IMR-90 (cell line): ENCODE measurements at regions not wholly inside any gene's neighbourhood (a gene's known extent, or its start where the extent isn't known, plus 50 kb on each side); places are given as distances from the start of the nearest gene placed in this dataset.

ENCODE experiments used
- ATAC-seq: fragments of 200-7000 bp; cut with Tn5 transposase; 2 replicates; pipeline ENCODE4 v1.9.1; 2020; ENCODE audit warnings: low read depth, mild to moderate bottlenecking, moderate library complexity
- BruUV-seq: library from RNA; stranded (reverse); fragments of 400-500 nt; replicated peaks from 2 replicates; lab custom pipeline; 2021; lab: Mats Ljungman, UMichigan
- CTCF ChIA-PET: fragments of 300-600 bp; formaldehyde crosslinking; extraction: SDS; loops from one replicate; lab custom pipeline; 2021; ENCODE audit warnings: antibody characterized with exemption; lab: Yijun Ruan, JAX
- POLR2A ChIA-PET: fragments of 300-600 bp; sonication (Branson Sonifier 250); formaldehyde crosslinking; loops from one replicate; lab custom pipeline; 2022; ENCODE audit warnings: antibody characterized with exemption; ENCODE audit not compliant: unreplicated experiment; lab: Charles Lee
- DNase-seq: peaks from one replicate; pipeline ENCODE4 v3.0.0; 2013
- H2AFZ ChIP-seq: replicated peaks from 2 replicates; pipeline ENCODE3; 2013; ENCODE audit warnings: low read length, mild to moderate bottlenecking; ENCODE audit not compliant: poor library complexity
- H2AK5ac ChIP-seq: 2 replicates; pipeline ENCODE4 v1.6.1; 2013; ENCODE audit warnings: low read depth, low read length, inconsistent platforms
- H2AK9ac ChIP-seq: replicated peaks from 2 replicates; pipeline ENCODE3; 2013; ENCODE audit warnings: mild to moderate bottlenecking, low read depth, low read length, moderate library complexity; ENCODE audit not compliant: poor library complexity
- H2BK120ac ChIP-seq: 2 replicates; pipeline ENCODE4 v1.6.1; 2013; ENCODE audit warnings: low read depth, low read length, inconsistent platforms
- H2BK15ac ChIP-seq: 3 replicates; pipeline ENCODE4 v1.6.1; 2013; ENCODE audit warnings: low read depth, low read length, inconsistent platforms
- H2BK20ac ChIP-seq: 2 replicates; pipeline ENCODE4 v1.6.1; 2013; ENCODE audit warnings: low read depth, mild to moderate bottlenecking, inconsistent platforms, low read length, moderate library complexity
- H2BK5ac ChIP-seq: 2 replicates; pipeline ENCODE4 v1.6.1; 2013; ENCODE audit warnings: mild to moderate bottlenecking, low read depth, low read length, inconsistent platforms; ENCODE audit not compliant: poor library complexity, severe bottlenecking
- H3K14ac ChIP-seq: replicated peaks from 2 replicates; pipeline ENCODE4 v1.6.1; 2013; ENCODE audit warnings: low read depth, low read length, inconsistent platforms
- H3K18ac ChIP-seq: 2 replicates; pipeline ENCODE4 v1.6.1; 2013; ENCODE audit warnings: low read depth, low read length, control low read depth
- H3K23ac ChIP-seq: 2 replicates; pipeline ENCODE4 v1.6.1; 2013; ENCODE audit warnings: low read depth, low read length, inconsistent platforms
- H3K27ac ChIP-seq: 2 replicates; pipeline ENCODE4 v1.5.1; 2013; ENCODE audit warnings: mild to moderate bottlenecking, control low read depth, low read length; ENCODE audit not compliant: insufficient read depth
- H3K27me3 ChIP-seq: 2 replicates; pipeline ENCODE4 v1.6.1; 2013; ENCODE audit warnings: low read length; ENCODE audit not compliant: control insufficient read depth, insufficient read depth
- H3K36me3 ChIP-seq: 2 replicates; pipeline ENCODE4 v1.6.1; 2013; ENCODE audit warnings: low read length, mixed read lengths; ENCODE audit not compliant: control insufficient read depth, insufficient read depth
- H3K4ac ChIP-seq: 2 replicates; pipeline ENCODE4 v1.6.1; 2013; ENCODE audit warnings: low read depth, low read length, inconsistent platforms
- H3K4me1 ChIP-seq: 2 replicates; pipeline ENCODE4 v1.6.1; 2013; ENCODE audit warnings: low read length, mixed read lengths; ENCODE audit not compliant: control insufficient read depth, insufficient read depth
- H3K4me2 ChIP-seq: 2 replicates; pipeline ENCODE4 v1.6.1; 2013; ENCODE audit warnings: low read depth, mild to moderate bottlenecking, control low read depth, low read length, moderate library complexity
- H3K4me3 ChIP-seq: 2 replicates; pipeline ENCODE4 v1.5.1; 2013; ENCODE audit warnings: low read depth, mild to moderate bottlenecking, control low read depth, low read length, moderate library complexity; ENCODE audit not compliant: insufficient read depth
- H3K56ac ChIP-seq: 2 replicates; pipeline ENCODE4 v1.6.1; 2013; ENCODE audit warnings: low read length, inconsistent platforms; ENCODE audit not compliant: insufficient read depth; ENCODE audit errors: extremely low read depth
- H3K79me1 ChIP-seq, 2 experiments: 2 replicates each; pipeline ENCODE4 v1.6.1; 2013; ENCODE audit warnings: low read length in 2 of 2, inconsistent platforms in 1 of 2, low read depth in 1 of 2
- H3K9ac ChIP-seq: 2 replicates; pipeline ENCODE4 v1.6.1; 2013; ENCODE audit warnings: low read depth, low read length, control low read depth
- H3K9me1 ChIP-seq: 2 replicates; pipeline ENCODE4 v1.6.1; 2013; ENCODE audit warnings: low read length, inconsistent platforms; ENCODE audit not compliant: insufficient read depth
- H3K9me3 ChIP-seq: 2 replicates; pipeline ENCODE4 v1.6.1; 2013; ENCODE audit warnings: low read length; ENCODE audit not compliant: control insufficient read depth, insufficient read depth
- H4K20me1 ChIP-seq: 2 replicates; pipeline ENCODE4 v1.6.1; 2013; ENCODE audit warnings: low read length, inconsistent platforms; ENCODE audit not compliant: insufficient read depth
- H4K5ac ChIP-seq: 2 replicates; pipeline ENCODE4 v1.6.1; 2013; ENCODE audit warnings: mild to moderate bottlenecking, low read depth, low read length, control low read depth
- H4K8ac ChIP-seq, 2 experiments: 2 replicates each; pipeline ENCODE4 v1.6.1; 2013; ENCODE audit warnings: low read depth in 2 of 2, low read length in 2 of 2, control low read depth in 1 of 2, inconsistent platforms in 1 of 2
- H4K91ac ChIP-seq: 2 replicates; pipeline ENCODE4 v1.6.1; 2013; ENCODE audit warnings: low read depth, low read length, inconsistent platforms; ENCODE audit not compliant: insufficient read depth
- RAD21 ChIP-seq: IDR thresholded peaks from 2 replicates; pipeline ENCODE4 v1.6.1; 2012; ENCODE audit warnings: low read length, improper control_type of control experiment
- WGBS, 2 experiments: methylation state at CpG; one replicate each; pipeline versions ENCODE4 v1.1.5 to v1.1.7; 2013; ENCODE audit warnings: missing lambda C conversion rate in 2 of 2; ENCODE audit not compliant: insufficient read length in 1 of 2; ENCODE audit errors: extremely low coverage in 2 of 2; 5-methylcytosine and 5-hydroxymethylcytosine counted together
- dilution Hi-C: fragments of 300-500 bp; cut with HindIII; formaldehyde crosslinking; loops from one replicate; pipeline ENCODE4 v1.14.3; 2018; ENCODE audit warnings: low sequenced_read_pairs; ENCODE audit not compliant: unreplicated experiment
- in situ Hi-C: fragments of 300-500 bp; cut with MboI; formaldehyde crosslinking; loops from 3 replicates; pipeline ENCODE4 v1.14.3; 2019; ENCODE audit warnings: low sequenced_read_pairs, inconsistent platforms, mixed read lengths
- intact Hi-C: fragments of 100-400 bp; cut with micrococcal nuclease; formaldehyde crosslinking; loops from 2 replicates; pipeline ENCODE4 v1.10.0; 2022
- TF ChIP-seq, protein P1 (sequence below): fragments of 150-350 bp; IDR thresholded peaks from 2 replicates; pipeline ENCODE4 v1.6.1; 2017; ENCODE audit warnings: mild to moderate bottlenecking, antibody characterized with exemption, low read length, low read depth

- peak overlapping the region; percentile 90 for H3K4ac ChIP-seq
- no peaks in the 10 kb centered on the region for H3K27me3 ChIP-seq
- peak overlapping the region; percentile 56 for H2AFZ ChIP-seq
- peak overlapping the region; percentile 53 for H2BK5ac ChIP-seq
- peak; percentile 49 for DNase-seq
- peak overlapping the region; percentile 93 for H2BK120ac ChIP-seq
- ChIA-PET POLR2A (no interaction called here), CTCF (no interaction called here)
- intact Hi-C loops (loop anchor here (2.0 to 10.0 kb wide), 2 partner anchors 321 to 451 kb away; partner anchors contain the start of gene TBX3), in situ Hi-C loops (no loop called here), dilution Hi-C loops (no loop called here)
- no peak overlapping the region for H3K4me3 ChIP-seq
- no peaks in the 10 kb centered on the region for H4K20me1 ChIP-seq
- peak overlapping the region; percentile 71 for H3K18ac ChIP-seq
- peak overlapping the region; percentile 24 to 70; a peak in 3 of 4 replicates for H4K8ac ChIP-seq
- H3K36me3 ChIP-seq: no peaks in the 10 kb centered on the region
- H2AK5ac ChIP-seq: peak overlapping the region; percentile 73; the same call in 1 of the 2 replicates
- peaks cover 11% of the 10 kb centered on the region for H3K4me1 ChIP-seq
- peak overlapping the region; percentile 9 for H3K4me2 ChIP-seq
- H3K9ac ChIP-seq: no peak overlapping the region
- H3K9me3 ChIP-seq: peaks cover 2% of the 10 kb centered on the region; the same call in 1 of the 2 replicates
- peak overlapping the region; percentile 82; the same call in 1 of the 2 replicates for H3K23ac ChIP-seq
- ATAC-seq: peak; percentile 85
- TF ChIP-seq RAD21: no peak
- TF ChIP-seq, protein P1, sequence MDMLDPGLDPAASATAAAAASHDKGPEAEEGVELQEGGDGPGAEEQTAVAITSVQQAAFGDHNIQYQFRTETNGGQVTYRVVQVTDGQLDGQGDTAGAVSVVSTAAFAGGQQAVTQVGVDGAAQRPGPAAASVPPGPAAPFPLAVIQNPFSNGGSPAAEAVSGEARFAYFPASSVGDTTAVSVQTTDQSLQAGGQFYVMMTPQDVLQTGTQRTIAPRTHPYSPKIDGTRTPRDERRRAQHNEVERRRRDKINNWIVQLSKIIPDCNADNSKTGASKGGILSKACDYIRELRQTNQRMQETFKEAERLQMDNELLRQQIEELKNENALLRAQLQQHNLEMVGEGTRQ: peak; percentile 60; the same call in 1 of the 2 replicates
- H3K79me1 ChIP-seq: no peaks in the 10 kb centered on the region
- H2BK20ac ChIP-seq: peak overlapping the region; percentile 82
- peak overlapping the region; percentile 81 for H4K91ac ChIP-seq
- 0 out of 2 replicates have a peak, but pooled peaks cover 3% of the 10 kb centered on the region for H3K9me1 ChIP-seq
- H3K27ac ChIP-seq: peak overlapping the region; percentile 41; the same call in 1 of the 2 replicates
- H4K5ac ChIP-seq: peak overlapping the region; percentile 27
- H3K56ac ChIP-seq: peak overlapping the region; percentile 1; the same call in 1 of the 2 replicates
- peak overlapping the region; percentile 71 for H2AK9ac ChIP-seq
- peak overlapping the region; percentile 72; the same call in 1 of the 2 replicates for H3K14ac ChIP-seq
- peak overlapping the region; percentile 75; the same call in 1 of the 3 replicates for H2BK15ac ChIP-seq
- no CpG with 5 or more reads among the region's 8 CpGs for WGBS, 2 experiments
- no TSS peak for BruUV-seq
Measured at GRCh38 chr12:115135800-115136211, 451.8 kb upstream of the TBX3 start.
